Activated naive CD8-positive, alpha-beta T cell treated with anti-CD3 and anti-CD28 coated beads, Interleukin-2, amount 50 U/mL, for 24 hours (primary cell): ENCODE measurements at regions not wholly inside any gene's neighbourhood (a gene's known extent, or its start where the extent isn't known, plus 50 kb on each side); places are given as distances from the start of the nearest gene placed in this dataset.
A peak's percentile ranks its signal among the peaks of the same experiment; 100 is the strongest.

Experiments
- ATAC-seq: fragments of 150-1000 bp; cut with Tn5 transposase; one replicate; pipeline ENCODE4 v1.10.0; 2021
- DNase-seq: peaks from one replicate; pipeline ENCODE4 v3.0.0; 2021
- H3K27ac Mint-ChIP-seq: one replicate; pipeline ENCODE4 v1.8.0; 2021; ENCODE audit warnings: mild to moderate bottlenecking, mixed read lengths
- H3K27me3 Mint-ChIP-seq: one replicate; pipeline ENCODE4 v1.8.0; 2021; ENCODE audit warnings: mixed read lengths
- H3K36me3 Mint-ChIP-seq: one replicate; pipeline ENCODE4 v1.8.0; 2021; ENCODE audit warnings: low read depth, mixed read lengths
- H3K4me1 Mint-ChIP-seq: one replicate; pipeline ENCODE4 v1.8.0; 2021; ENCODE audit warnings: mixed read lengths
- H3K4me3 Mint-ChIP-seq: one replicate; pipeline ENCODE4 v1.8.0; 2021; ENCODE audit warnings: mild to moderate bottlenecking, moderate library complexity, mixed read lengths
- H3K9me3 Mint-ChIP-seq: one replicate; pipeline ENCODE4 v1.8.0; 2021; ENCODE audit warnings: mixed read lengths

- no peaks in the 10 kb centered on the region for H3K4me1 Mint-ChIP-seq
These were observed 75.4 kb upstream of the RCN1 start for GRCh38 chr11:32015427-32015826.

GRCh38 chr11:32013603-32014002, 77.3 kb upstream of the RCN1 start:
- DNase-seq: no peak
- Mint-ChIP-seq H3K36me3 (no peaks in the 10 kb centered on the region), H3K9me3 (no peaks in the 10 kb centered on the region), H3K27me3 (peaks cover 20% of the 10 kb centered on the region), H3K4me1 (no peaks in the 10 kb centered on the region), H3K27ac (no peak overlapping the region), H3K4me3 (no peak overlapping the region)
- no peak for ATAC-seq

More at GRCh38 chr11:32015427-32015826, 75.4 kb upstream of the RCN1 start:
- Mint-ChIP-seq H3K27me3 (peaks cover 14% of the 10 kb centered on the region), H3K27ac (no peak overlapping the region), H3K4me3 (no peak overlapping the region), H3K36me3 (no peaks in the 10 kb centered on the region), H3K9me3 (no peaks in the 10 kb centered on the region)
- DNase-seq (no peak), ATAC-seq (no peak)

- Mint-ChIP-seq H3K36me3 (no peaks in the 10 kb centered on the region), H3K27ac (no peak overlapping the region), H3K4me1 (no peaks in the 10 kb centered on the region), H3K27me3 (peaks cover 21% of the 10 kb centered on the region), H3K9me3 (no peaks in the 10 kb centered on the region), H3K4me3 (no peak overlapping the region)
- no peak for ATAC-seq
- DNase-seq: no peak
These were observed 78.8 kb upstream of the RCN1 start for GRCh38 chr11:32012049-32012448.

- H3K4me3 Mint-ChIP-seq: no peak overlapping the region
- DNase-seq: no peak
- H3K4me1 Mint-ChIP-seq: no peaks in the 10 kb centered on the region
- H3K27ac Mint-ChIP-seq: no peak overlapping the region
- no peaks in the 10 kb centered on the region for H3K9me3 Mint-ChIP-seq
- H3K36me3 Mint-ChIP-seq: no peaks in the 10 kb centered on the region
- ATAC-seq: no peak
- H3K27me3 Mint-ChIP-seq: peaks cover 21% of the 10 kb centered on the region
These were observed 81.9 kb upstream of the RCN1 start for GRCh38 chr11:32008880-32009551.

GRCh38 chr11:32006799-32007388, 84.0 kb upstream of the RCN1 start:
- no peaks in the 10 kb centered on the region for H3K36me3 Mint-ChIP-seq
- peaks cover 23% of the 10 kb centered on the region for H3K27me3 Mint-ChIP-seq
- ATAC-seq (no peak), DNase-seq (no peak)
- no peak overlapping the region for H3K4me3 Mint-ChIP-seq
- no peaks in the 10 kb centered on the region for H3K9me3 Mint-ChIP-seq
- H3K27ac Mint-ChIP-seq: no peak overlapping the region
- H3K4me1 Mint-ChIP-seq: no peaks in the 10 kb centered on the region

- no peaks in the 10 kb centered on the region for H3K4me1 Mint-ChIP-seq
- peaks cover 23% of the 10 kb centered on the region for H3K27me3 Mint-ChIP-seq
These were observed 85.0 kb upstream of the RCN1 start for GRCh38 chr11:32005786-32006416.

GRCh38 chr11:32003335-32003734, 87.5 kb upstream of the RCN1 start:
- H3K4me1 Mint-ChIP-seq: no peaks in the 10 kb centered on the region
- no peak overlapping the region for H3K27ac Mint-ChIP-seq
- peaks cover 6% of the 10 kb centered on the region for H3K27me3 Mint-ChIP-seq
- no peaks in the 10 kb centered on the region for H3K9me3 Mint-ChIP-seq
- no peak overlapping the region for H3K4me3 Mint-ChIP-seq
- ATAC-seq: no peak
- H3K36me3 Mint-ChIP-seq: no peaks in the 10 kb centered on the region
- DNase-seq: no peak

More at GRCh38 chr11:32005786-32006416, 85.0 kb upstream of the RCN1 start:
- ATAC-seq (no peak), DNase-seq (no peak)
- Mint-ChIP-seq H3K36me3 (no peaks in the 10 kb centered on the region), H3K27ac (no peak overlapping the region), H3K9me3 (no peaks in the 10 kb centered on the region), H3K4me3 (no peak overlapping the region)

- Mint-ChIP-seq H3K4me1 (no peaks in the 10 kb centered on the region), H3K27me3 (peaks cover 6% of the 10 kb centered on the region), H3K9me3 (no peaks in the 10 kb centered on the region), H3K36me3 (no peaks in the 10 kb centered on the region), H3K27ac (no peak overlapping the region), H3K4me3 (no peak overlapping the region)
- no peak for ATAC-seq
- DNase-seq: no peak
These were observed 88.6 kb upstream of the RCN1 start for GRCh38 chr11:32002311-32002710.

GRCh38 chr11:31997955-31998354, 92.9 kb upstream of the RCN1 start:
- H3K27me3 Mint-ChIP-seq: peaks cover 6% of the 10 kb centered on the region
- no peaks in the 10 kb centered on the region for H3K36me3 Mint-ChIP-seq
- H3K9me3 Mint-ChIP-seq: no peaks in the 10 kb centered on the region
- no peak overlapping the region for H3K27ac Mint-ChIP-seq
- ATAC-seq: no peak
- no peak for DNase-seq
- no peak overlapping the region for H3K4me3 Mint-ChIP-seq
- H3K4me1 Mint-ChIP-seq: peaks cover 12% of the 10 kb centered on the region

- Mint-ChIP-seq H3K9me3 (no peaks in the 10 kb centered on the region), H3K4me3 (no peak overlapping the region), H3K27me3 (no peaks in the 10 kb centered on the region), H3K27ac (no peak overlapping the region), H3K36me3 (no peaks in the 10 kb centered on the region), H3K4me1 (peaks cover 12% of the 10 kb centered on the region)
- no peak for DNase-seq
- no peak for ATAC-seq
These were observed 94.6 kb upstream of the RCN1 start for GRCh38 chr11:31996159-31996881.

GRCh38 chr11:31995525-31996094, 95.3 kb upstream of the RCN1 start:
- Mint-ChIP-seq H3K27me3 (no peaks in the 10 kb centered on the region), H3K4me3 (peak overlapping the region; percentile 10), H3K9me3 (no peaks in the 10 kb centered on the region), H3K36me3 (no peaks in the 10 kb centered on the region), H3K4me1 (peaks cover 12% of the 10 kb centered on the region), H3K27ac (no peak overlapping the region)
- DNase-seq (no peak), ATAC-seq (no peak)

GRCh38 chr11:31995032-31995431, 95.8 kb upstream of the RCN1 start:
- H3K36me3 Mint-ChIP-seq: no peaks in the 10 kb centered on the region
- no peaks in the 10 kb centered on the region for H3K9me3 Mint-ChIP-seq
- H3K4me1 Mint-ChIP-seq: peaks cover 12% of the 10 kb centered on the region
- H3K27ac Mint-ChIP-seq: no peak overlapping the region
- DNase-seq (no peak), ATAC-seq (no peak)
- no peak overlapping the region for H3K4me3 Mint-ChIP-seq
- no peaks in the 10 kb centered on the region for H3K27me3 Mint-ChIP-seq

GRCh38 chr11:31987118-31988005, 103.5 kb upstream of the RCN1 start:
- no peaks in the 10 kb centered on the region for H3K4me1 Mint-ChIP-seq
- DNase-seq (no peak), ATAC-seq (no peak)
- H3K36me3 Mint-ChIP-seq: no peaks in the 10 kb centered on the region
- no peak overlapping the region for H3K27ac Mint-ChIP-seq
- no peaks in the 10 kb centered on the region for H3K9me3 Mint-ChIP-seq
- no peak overlapping the region for H3K4me3 Mint-ChIP-seq
- peaks cover 40% of the 10 kb centered on the region for H3K27me3 Mint-ChIP-seq
